ENCODE measurements at regions not wholly inside any gene's neighbourhood (a gene's known extent, or its start where the extent isn't known, plus 50 kb on each side); places are given as distances from the start of the nearest gene placed in this dataset.

- no peak overlapping the region for H3K27ac ChIP-seq
- peaks cover 0 to 4% of the 10 kb centered on the region in 2 donors for H3K4me1 ChIP-seq
- H3K36me3 ChIP-seq: no peaks in the 10 kb centered on the region
- ATAC-seq: no peak
- intact Hi-C loops (cut with DNase I): no loop called here
- no peaks in the 10 kb centered on the region for H3K9me3 ChIP-seq
- H3K4me3 ChIP-seq: no peak overlapping the region
- no peak for TF ChIP-seq CTCF (IDR thresholded peaks at IDR 0.05)
- no peak for DNase-seq
- H3K27me3 ChIP-seq: peaks cover 24 to 38% of the 10 kb centered on the region in 2 donors
Observed at GRCh38 chr9:33638391-33638915, 114.4 kb downstream of the ANKRD18B start.

GRCh38 chr9:33645706-33646105 is 121.7 kb downstream of the ANKRD18B start:
- H3K4me1 ChIP-seq: no peaks in the 10 kb centered on the region
- DNase-seq (no peak), ATAC-seq (no peak)
- no peak overlapping the region for H3K4me3 ChIP-seq
- H3K27me3 ChIP-seq: no peaks in the 10 kb centered on the region
- TF ChIP-seq CTCF (IDR thresholded peaks at IDR 0.05): no peak
- H3K36me3 ChIP-seq: no peaks in the 10 kb centered on the region
- no peaks in the 10 kb centered on the region for H3K9me3 ChIP-seq
- intact Hi-C loops (cut with DNase I): no loop called here
- H3K27ac ChIP-seq: no peak overlapping the region

GRCh38 chr9:33649463-33649862 is 125.4 kb downstream of the ANKRD18B start:
- intact Hi-C loops (cut with DNase I): no loop called here
- H3K27ac ChIP-seq: no peak overlapping the region
- no peak for TF ChIP-seq CTCF (IDR thresholded peaks at IDR 0.05)

GRCh38 chr9:33651125-33651524 is 127.1 kb downstream of the ANKRD18B start:
- no peak overlapping the region for H3K4me3 ChIP-seq
- H3K4me1 ChIP-seq: no peaks in the 10 kb centered on the region
- H3K27ac ChIP-seq: no peak overlapping the region
- ATAC-seq (no peak), DNase-seq (no peak)
- H3K9me3 ChIP-seq: no peaks in the 10 kb centered on the region
- intact Hi-C loops (cut with DNase I): no loop called here
- H3K27me3 ChIP-seq: no peaks in the 10 kb centered on the region
- H3K36me3 ChIP-seq: no peaks in the 10 kb centered on the region
- no peak for TF ChIP-seq CTCF (IDR thresholded peaks at IDR 0.05)

More at GRCh38 chr9:33649463-33649862, 125.4 kb downstream of the ANKRD18B start:
- Histone ChIP-seq H3K4me1 (no peaks in the 10 kb centered on the region), H3K9me3 (no peaks in the 10 kb centered on the region), H3K27me3 (no peaks in the 10 kb centered on the region), H3K4me3 (no peak overlapping the region), H3K36me3 (no peaks in the 10 kb centered on the region)
- no peak for DNase-seq
- ATAC-seq: no peak

GRCh38 chr9:33659921-33660320 is 135.4 kb upstream of the PRSS3 start:
- Histone ChIP-seq H3K4me1 (no peaks in the 10 kb centered on the region), H3K36me3 (no peaks in the 10 kb centered on the region), H3K4me3 (no peak overlapping the region), H3K9me3 (no peaks in the 10 kb centered on the region), H3K27ac (no peak overlapping the region), H3K27me3 (no peaks in the 10 kb centered on the region)
- no peak for DNase-seq
- no peak for TF ChIP-seq CTCF (IDR thresholded peaks at IDR 0.05)
- intact Hi-C loops (cut with DNase I): no loop called here
- ATAC-seq: no peak

Measured in left lung (tissue), 4 donors.